ENCODE measurements at regions not wholly inside any gene's neighbourhood (a gene's known extent, or its start where the extent isn't known, plus 50 kb on each side); places are given as distances from the start of the nearest gene placed in this dataset.
"Not testable (repeated sequence)": the region's sequence is repeated elsewhere in the genome, so short reads cannot be mapped to it uniquely, and the experiment has no call there.

- DNase-seq (ENCODE audit: low spot score) (no peak), FAIRE-seq (no peak)
Observed at GRCh38 chr19:29154163-29154562, 58.8 kb downstream of the UQCRFS1 start.

- DNase-seq (ENCODE audit: low spot score) (no peak), FAIRE-seq (no peak)
Observed at GRCh38 chr19:29145756-29146155, 67.2 kb downstream of the UQCRFS1 start.

- FAIRE-seq (peak; percentile 98), DNase-seq (ENCODE audit: low spot score) (no peak)
Observed at GRCh38 chr19:29143183-29143582, 69.8 kb downstream of the UQCRFS1 start.

GRCh38 chr19:29139227-29139626 is 73.7 kb downstream of the UQCRFS1 start:
- DNase-seq (ENCODE audit: low spot score): no peak
- no peak for FAIRE-seq

- not testable (repeated sequence) for DNase-seq (ENCODE audit: low spot score); FAIRE-seq
Observed at GRCh38 chr19:29138206-29138605, 74.7 kb downstream of the UQCRFS1 start.

GRCh38 chr19:29131456-29131855 is 81.5 kb downstream of the UQCRFS1 start:
- DNase-seq (ENCODE audit: low spot score) (no peak), FAIRE-seq (no peak)

GRCh38 chr19:29129148-29129547 is 83.8 kb downstream of the UQCRFS1 start:
- FAIRE-seq (no peak), DNase-seq (ENCODE audit: low spot score) (no peak)

- peak; percentile 94 for FAIRE-seq
- DNase-seq (ENCODE audit: low spot score): no peak
Observed at GRCh38 chr19:29128203-29128602, 84.7 kb downstream of the UQCRFS1 start.

- FAIRE-seq (no peak), DNase-seq (ENCODE audit: low spot score) (no peak)
Observed at GRCh38 chr19:29122185-29122584, 90.8 kb downstream of the UQCRFS1 start.

GRCh38 chr19:29121684-29122083 is 91.3 kb downstream of the UQCRFS1 start:
- FAIRE-seq (peak; percentile 44), DNase-seq (ENCODE audit: low spot score) (peak; percentile 30)

- DNase-seq (ENCODE audit: low spot score) (peak; percentile 58), FAIRE-seq (peak; percentile 89)
Observed at GRCh38 chr19:29120466-29120865, 92.5 kb downstream of the UQCRFS1 start.

- FAIRE-seq (no peak), DNase-seq (ENCODE audit: low spot score) (peak; percentile 61)
Observed at GRCh38 chr19:29119590-29119989, 93.4 kb downstream of the UQCRFS1 start.

- FAIRE-seq: no peak
- DNase-seq (ENCODE audit: low spot score): no peak
Observed at GRCh38 chr19:29118389-29118788, 94.6 kb downstream of the UQCRFS1 start.

- DNase-seq (ENCODE audit: low spot score): no peak
- no peak for FAIRE-seq
Observed at GRCh38 chr19:29117926-29118325, 95.0 kb downstream of the UQCRFS1 start.

- DNase-seq (ENCODE audit: low spot score): no peak
- no peak for FAIRE-seq
Observed at GRCh38 chr19:29115181-29115580, 97.8 kb downstream of the UQCRFS1 start.

GRCh38 chr19:29113838-29114237 is 99.1 kb downstream of the UQCRFS1 start:
- FAIRE-seq (no peak), DNase-seq (ENCODE audit: low spot score) (no peak)

GRCh38 chr19:29111576-29111975 is 101.4 kb downstream of the UQCRFS1 start:
- DNase-seq (ENCODE audit: low spot score) (no peak), FAIRE-seq (no peak)

- no peak for FAIRE-seq
Observed at GRCh38 chr19:29107831-29108230, 105.1 kb downstream of the UQCRFS1 start.

GRCh38 chr19:29106346-29106885 is 106.5 kb downstream of the UQCRFS1 start:
- FAIRE-seq: no peak
- no peak for DNase-seq (ENCODE audit: low spot score)

More at GRCh38 chr19:29107831-29108230, 105.1 kb downstream of the UQCRFS1 start:
- DNase-seq (ENCODE audit: low spot score): no peak

GRCh38 chr19:29105629-29106292 is 107.2 kb downstream of the UQCRFS1 start:
- no peak for DNase-seq (ENCODE audit: low spot score)
- FAIRE-seq: no peak

- DNase-seq (ENCODE audit: low spot score) (no peak), FAIRE-seq (peak; percentile 100)
Observed at GRCh38 chr19:29104605-29105241, 108.2 kb downstream of the UQCRFS1 start.

GRCh38 chr19:29098863-29099481 is 114.0 kb downstream of the UQCRFS1 start:
- FAIRE-seq (peak; percentile 94), DNase-seq (ENCODE audit: low spot score) (peak; percentile 94)

Measured in urothelium cell line (cell line).